ENCODE measurements at regions not wholly inside any gene's neighbourhood (a gene's known extent, or its start where the extent isn't known, plus 50 kb on each side); places are given as distances from the start of the nearest gene placed in this dataset.

DNA sequence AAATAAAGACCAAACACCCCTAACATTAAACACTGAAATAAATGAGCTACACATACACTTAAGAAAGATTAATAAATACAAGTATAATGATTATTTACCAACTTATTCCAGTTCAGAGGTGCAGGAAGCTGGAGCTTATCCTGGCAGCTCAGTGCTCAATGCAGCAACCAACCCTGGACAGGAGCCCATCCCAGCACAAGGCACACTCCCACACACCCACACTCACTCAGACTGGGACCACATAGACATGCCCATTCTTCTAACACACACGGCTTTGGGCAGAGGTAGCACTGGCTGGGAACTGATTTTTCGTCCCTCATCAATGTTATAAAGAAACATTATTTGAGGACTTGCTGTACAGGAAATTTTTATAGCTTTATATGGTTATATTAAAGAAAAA lies 797.4 kb downstream of the RPS29 start:
- DNase-seq (ENCODE audit: low read depth): no peak
- TF ChIP-seq CTCF (IDR thresholded peaks at IDR 0.05; ENCODE audit: insufficient read depth, low read depth, low read length, missing control alignments): no peak
- H3K4me3 ChIP-seq (ENCODE audit: low read length): no peak overlapping the region

DNA sequence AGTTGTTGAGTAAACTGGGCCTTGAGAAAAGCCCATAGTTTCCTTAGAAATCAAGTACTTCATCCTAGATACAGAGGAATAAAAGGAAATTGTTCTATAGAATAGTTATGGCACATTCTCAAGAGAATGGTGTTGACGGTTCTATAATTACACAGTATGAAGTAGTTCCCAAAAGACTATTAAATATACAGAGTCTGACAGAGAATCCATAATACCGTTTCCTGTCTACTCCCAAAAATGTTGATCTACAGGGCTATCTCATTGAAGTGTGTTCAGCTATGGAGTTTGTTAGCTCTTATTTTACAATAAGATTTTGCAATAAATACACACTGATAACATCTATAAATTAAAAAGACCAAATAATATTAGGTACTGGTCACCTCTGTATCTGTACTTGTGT lies 799.7 kb downstream of the RPS29 start:
- no peak for DNase-seq (ENCODE audit: low read depth)
- no peak for TF ChIP-seq CTCF (IDR thresholded peaks at IDR 0.05; ENCODE audit: insufficient read depth, low read depth, low read length, missing control alignments)
- no peak overlapping the region for H3K4me3 ChIP-seq (ENCODE audit: low read length)

GRCh38 chr14:48771717-48772116 lies 814.5 kb downstream of the RPS29 start:
- no peak for DNase-seq (ENCODE audit: low read depth)
- no peak for TF ChIP-seq CTCF (IDR thresholded peaks at IDR 0.05; ENCODE audit: insufficient read depth, low read depth, low read length, missing control alignments)
- no peak overlapping the region for H3K4me3 ChIP-seq (ENCODE audit: low read length)

- DNase-seq (ENCODE audit: low read depth): no peak
- TF ChIP-seq CTCF (IDR thresholded peaks at IDR 0.05; ENCODE audit: insufficient read depth, low read depth, low read length, missing control alignments): no peak
- no peak overlapping the region for H3K4me3 ChIP-seq (ENCODE audit: low read length)
Observed at GRCh38 chr14:48751293-48751692, 834.9 kb downstream of the RPS29 start.

DNA sequence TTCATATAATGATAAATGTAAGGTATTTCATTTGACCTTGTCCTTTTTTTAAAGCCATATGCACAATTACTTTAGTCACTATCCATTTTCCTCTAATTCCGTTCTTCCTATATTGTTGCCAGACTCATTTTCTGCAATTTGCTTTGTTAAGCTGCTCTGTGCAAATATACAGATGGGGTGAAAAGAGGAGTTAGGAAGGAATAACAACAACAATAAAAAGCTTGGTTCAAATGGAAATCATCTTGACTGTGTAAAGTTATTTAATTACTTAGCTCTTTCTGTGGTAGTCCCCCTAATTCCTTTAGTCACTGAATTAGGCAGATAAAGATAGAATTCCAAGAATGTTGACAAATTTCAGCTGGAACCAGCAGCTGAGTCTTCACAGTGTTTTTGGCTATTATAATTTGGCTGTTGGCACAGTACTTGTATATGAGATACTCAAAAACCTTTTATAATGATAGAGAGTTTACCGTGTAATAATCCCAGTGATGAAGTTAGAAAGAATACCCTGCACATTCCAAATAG lies 838.0 kb downstream of the RPS29 start:
- no peak for TF ChIP-seq CTCF (IDR thresholded peaks at IDR 0.05; ENCODE audit: insufficient read depth, low read depth, low read length, missing control alignments)
- H3K4me3 ChIP-seq (ENCODE audit: low read length): no peak overlapping the region
- no peak for DNase-seq (ENCODE audit: low read depth)

- H3K4me3 ChIP-seq (ENCODE audit: low read length): no peak overlapping the region
- no peak for TF ChIP-seq CTCF (IDR thresholded peaks at IDR 0.05; ENCODE audit: insufficient read depth, low read depth, low read length, missing control alignments)
- DNase-seq (ENCODE audit: low read depth): no peak
Observed at GRCh38 chr14:48747561-48748089, 838.6 kb downstream of the RPS29 start.

GRCh38 chr14:48744202-48744601 lies 842.0 kb downstream of the RPS29 start:
- DNase-seq (ENCODE audit: low read depth): no peak
- no peak for TF ChIP-seq CTCF (IDR thresholded peaks at IDR 0.05; ENCODE audit: insufficient read depth, low read depth, low read length, missing control alignments)
- no peak overlapping the region for H3K4me3 ChIP-seq (ENCODE audit: low read length)

All from epithelial cell of esophagus (primary cell).